Transverse colon (tissue), 4 donors: ENCODE measurements at regions not wholly inside any gene's neighbourhood (a gene's known extent, or its start where the extent isn't known, plus 50 kb on each side); places are given as distances from the start of the nearest gene placed in this dataset.
"Not testable (repeated sequence)": the region's sequence is repeated elsewhere in the genome, so short reads cannot be mapped to it uniquely, and the experiment has no call there.

Experiments used
- DNase-seq: peaks from one replicate; pipeline ENCODE4 v3.0.0-alpha.2; 2019
- H3K27ac ChIP-seq, 4 donors: fragments of 200-600 bp; sonication (generic); 2 replicates each; pipeline ENCODE4 v1.5.1; 2016 to 2018; ENCODE audit warnings: inconsistent platforms in 4 of 4
- H3K27me3 ChIP-seq: fragments of 200-600 bp; sonication (generic); 2 replicates; pipeline ENCODE4 v1.5.1; 2017; ENCODE audit warnings: inconsistent platforms
- H3K36me3 ChIP-seq, 4 donors: fragments of 200-600 bp; sonication (generic); 2 replicates each; pipeline ENCODE4 v1.5.1; 2017 to 2019; ENCODE audit warnings: inconsistent platforms in 4 of 4
- H3K4me1 ChIP-seq, 4 donors: fragments of 200-600 bp; sonication (generic); 2 replicates each; pipeline ENCODE4 v1.5.1; 2017 to 2020; ENCODE audit warnings: inconsistent platforms in 4 of 4
- H3K4me3 ChIP-seq, 4 donors: fragments of 200-600 bp; sonication (generic); 1 replicate in 1 of 4; 2 replicates in 3 of 4; pipeline versions ENCODE4 v1.5.1 to v1.6.1; 2017 to 2019; ENCODE audit warnings: inconsistent platforms in 4 of 4
- H3K9me3 ChIP-seq, 2 donors: fragments of 200-600 bp; sonication (generic); 2 replicates each; pipeline ENCODE4 v1.5.1; 2017 to 2019; ENCODE audit warnings: inconsistent platforms in 2 of 2
- EP300 ChIP-seq: sonication (generic); formaldehyde crosslinking; IDR thresholded peaks from one replicate; pipeline ENCODE4 v1.6.1; 2017; ENCODE audit warnings: antibody characterized with exemption, low read depth
- POLR2A ChIP-seq: fragments of 450-650 bp; IDR thresholded peaks from one replicate; pipeline ENCODE4 v1.6.1; 2016; ENCODE audit warnings: antibody characterized with exemption, mild to moderate bottlenecking, moderate library complexity
- POLR2AphosphoS5 ChIP-seq, 3 donors: sonication (generic); formaldehyde crosslinking; IDR thresholded peaks; one replicate each; pipeline ENCODE4 v1.6.1; 2016; ENCODE audit warnings: antibody characterized with exemption in 3 of 3
- WGBS, 2 donors: methylation state at CpG; one replicate each; pipeline ENCODE4 v1.1.5; 2018; ENCODE audit warnings: low coverage in 1 of 2; 5-methylcytosine and 5-hydroxymethylcytosine counted together
- in situ Hi-C, 4 donors: fragments of 200-750 bp; cut with MboI; loops; one replicate each; pipeline versions ENCODE4 v1.15.0 to v1.15.1; 2017; ENCODE audit warnings: low sequenced_read_pairs in 3 of 4, low pct_ligation_motif_present in 1 of 4, low pct_unique_long_range_greater_than_20kb in 1 of 4
- intact Hi-C: fragments of 100-400 bp; cut with DNase I; formaldehyde crosslinking; loops from one replicate; pipeline ENCODE4 v1.15.1; 2023; ENCODE audit warnings: low total_unique reads
- TF ChIP-seq, protein P1 (sequence below), 5 experiments: fragments of 200-600 bp in 3 of 5; fragments of 450-650 bp in 2 of 5; sonication (generic) in 3 of 5; IDR thresholded peaks; 1 replicate in 2 of 5; 2 replicates in 3 of 5; pipeline ENCODE4 v1.5.1; 2016 to 2017; ENCODE audit warnings: antibody characterized with exemption in 5 of 5, inconsistent platforms in 3 of 5, mild to moderate bottlenecking in 2 of 5, moderate library complexity in 1 of 5

DNA sequence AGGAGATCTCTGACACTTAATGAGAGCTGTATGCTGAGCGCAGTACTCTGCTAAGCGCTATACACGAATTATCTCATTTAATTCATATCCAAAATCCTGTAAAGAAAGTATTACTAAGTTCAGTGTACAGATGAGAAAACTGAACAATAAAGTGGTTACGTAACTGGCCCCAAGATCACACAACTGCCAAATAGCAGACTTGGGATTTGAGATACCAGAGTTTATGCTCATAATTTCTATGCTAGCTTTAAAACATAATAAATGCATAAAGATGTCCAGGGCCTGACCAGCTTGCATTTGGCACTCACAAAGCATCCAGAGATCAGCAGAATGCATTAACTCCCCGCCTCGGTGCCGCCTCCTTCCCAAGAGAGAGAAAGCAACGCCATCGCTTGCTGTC lies 83.2 kb upstream of the PWP1 start:
- TF ChIP-seq EP300 = no peak
- TF ChIP-seq POLR2A = no peak
- no peak for TF ChIP-seq POLR2AphosphoS5 (IDR thresholded peaks at IDR 0.05)
- TF ChIP-seq, protein P1, sequence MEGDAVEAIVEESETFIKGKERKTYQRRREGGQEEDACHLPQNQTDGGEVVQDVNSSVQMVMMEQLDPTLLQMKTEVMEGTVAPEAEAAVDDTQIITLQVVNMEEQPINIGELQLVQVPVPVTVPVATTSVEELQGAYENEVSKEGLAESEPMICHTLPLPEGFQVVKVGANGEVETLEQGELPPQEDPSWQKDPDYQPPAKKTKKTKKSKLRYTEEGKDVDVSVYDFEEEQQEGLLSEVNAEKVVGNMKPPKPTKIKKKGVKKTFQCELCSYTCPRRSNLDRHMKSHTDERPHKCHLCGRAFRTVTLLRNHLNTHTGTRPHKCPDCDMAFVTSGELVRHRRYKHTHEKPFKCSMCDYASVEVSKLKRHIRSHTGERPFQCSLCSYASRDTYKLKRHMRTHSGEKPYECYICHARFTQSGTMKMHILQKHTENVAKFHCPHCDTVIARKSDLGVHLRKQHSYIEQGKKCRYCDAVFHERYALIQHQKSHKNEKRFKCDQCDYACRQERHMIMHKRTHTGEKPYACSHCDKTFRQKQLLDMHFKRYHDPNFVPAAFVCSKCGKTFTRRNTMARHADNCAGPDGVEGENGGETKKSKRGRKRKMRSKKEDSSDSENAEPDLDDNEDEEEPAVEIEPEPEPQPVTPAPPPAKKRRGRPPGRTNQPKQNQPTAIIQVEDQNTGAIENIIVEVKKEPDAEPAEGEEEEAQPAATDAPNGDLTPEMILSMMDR (IDR thresholded peaks at IDR 0.05) = no peak
- Histone ChIP-seq H3K4me3 (no peak overlapping the region), H3K9me3 (no peaks in the 10 kb centered on the region), H3K4me1 (no peaks in the 10 kb centered on the region), H3K27ac (no peak overlapping the region), H3K36me3 (no peaks in the 10 kb centered on the region), H3K27me3 (no peaks in the 10 kb centered on the region)
- in situ Hi-C loops (loop anchor here in 3 of 4 donors (5.0 kb wide), 2 partner anchors 465 to 470 kb away; no protein-coding TSS in a partner anchor), intact Hi-C loops (loop anchor here (10.0 kb wide), 1 partner anchor 748 kb away; no protein-coding TSS in a partner anchor)
- 71 to 92% methylated on average over 3 to 9 of the region's 9 CpGs for WGBS, 2 donors
- no peak for DNase-seq

DNA sequence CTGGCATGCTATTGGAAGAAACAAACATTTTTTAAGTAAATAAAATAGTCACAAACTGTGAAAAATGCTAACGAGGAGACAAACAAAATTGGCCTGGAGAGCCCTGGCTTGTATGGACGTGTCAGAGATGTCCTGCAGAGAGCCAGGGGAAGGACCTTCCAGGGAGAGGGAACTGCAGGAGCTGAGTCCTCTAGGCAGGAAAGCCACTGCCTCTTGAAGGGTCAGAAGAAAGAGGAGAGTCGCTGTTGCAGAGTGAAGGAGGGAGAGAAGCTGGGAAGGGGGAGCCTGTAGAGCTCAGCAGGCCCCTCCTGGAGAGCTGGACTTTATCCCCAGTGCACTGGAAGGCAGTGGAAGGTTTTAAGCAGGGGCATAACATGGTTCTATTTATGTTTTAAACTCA lies 80.3 kb upstream of the PWP1 start:
- DNase-seq = no peak
- no peaks in the 10 kb centered on the region for H3K9me3 ChIP-seq
- intact Hi-C loops (loop anchor here (5.0 to 10.0 kb wide), 2 partner anchors 473 to 750 kb away; no protein-coding TSS in a partner anchor), in situ Hi-C loops (no loop called here)
- no peak overlapping the region for H3K27ac ChIP-seq
- TF ChIP-seq POLR2AphosphoS5 (IDR thresholded peaks at IDR 0.05) (no peak), EP300 (no peak)
- 60 to 64% methylated on average over 1 to 3 of the region's 3 CpGs for WGBS, 2 donors
- no peak overlapping the region for H3K4me3 ChIP-seq
- H3K36me3 ChIP-seq = no peaks in the 10 kb centered on the region
- H3K4me1 ChIP-seq = no peaks in the 10 kb centered on the region
- H3K27me3 ChIP-seq = no peaks in the 10 kb centered on the region

DNA sequence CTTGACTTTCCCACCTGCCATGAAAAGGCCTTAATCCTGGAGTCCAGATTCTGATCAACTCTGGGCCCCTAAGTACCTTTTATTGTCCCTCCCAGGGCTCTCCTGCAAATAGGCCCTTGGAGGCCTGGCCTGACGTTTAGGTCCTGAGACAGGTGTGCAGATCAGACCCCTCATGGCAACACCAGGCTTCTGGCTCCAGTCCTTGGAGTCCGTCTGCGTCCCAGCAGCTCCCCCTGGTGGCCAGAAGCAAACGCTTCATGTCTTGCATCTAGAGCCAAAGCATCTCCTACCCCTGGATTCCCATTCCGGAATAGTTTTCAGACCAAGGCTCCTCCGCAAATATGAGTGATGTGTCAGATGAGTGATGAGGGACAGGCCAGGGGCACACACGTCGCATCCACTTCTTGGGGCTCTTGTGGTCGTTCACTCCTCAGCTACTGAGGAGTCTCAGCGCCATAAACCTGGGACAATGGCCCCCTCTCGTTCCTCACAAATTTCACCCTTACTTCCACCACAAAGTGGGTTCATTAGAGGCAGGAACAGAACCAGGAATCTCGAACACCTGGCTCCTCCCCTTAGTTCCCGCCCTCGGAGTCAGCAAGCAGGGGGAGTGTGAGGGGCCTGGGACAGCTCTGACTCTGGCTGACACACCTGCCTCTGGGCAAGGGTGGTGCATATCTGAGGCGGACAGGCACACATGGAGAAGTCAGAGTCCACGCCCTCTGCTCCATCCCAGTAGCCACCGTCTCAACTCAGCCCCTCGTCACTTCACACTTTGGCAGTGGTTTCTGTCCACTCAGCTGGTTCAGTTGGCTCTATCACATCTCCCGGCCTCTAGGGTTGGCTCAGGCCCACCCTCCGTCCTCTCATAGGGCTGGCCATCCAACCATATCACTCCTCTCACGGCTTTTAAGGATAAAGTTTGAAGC lies 77.9 kb upstream of the PWP1 start:
- intact Hi-C loops = loop anchor here (5.0 to 10.0 kb wide), 2 partner anchors 475 to 753 kb away; no protein-coding TSS in a partner anchor
- peak; percentile 81 for DNase-seq
- 39 to 40% methylated on average over 1 to 20 of the region's 21 CpGs for WGBS, 2 donors
- Histone ChIP-seq H3K4me3 (no peak overlapping the region), H3K36me3 (no peaks in the 10 kb centered on the region), H3K27me3 (no peaks in the 10 kb centered on the region), H3K9me3 (no peaks in the 10 kb centered on the region), H3K27ac (no peak overlapping the region), H3K4me1 (no peaks in the 10 kb centered on the region)
- in situ Hi-C loops = no loop called here
- TF ChIP-seq, protein P1 (IDR thresholded peaks at IDR 0.05) = peak; percentile 80 to 93 (median 83)
- no peak for TF ChIP-seq POLR2AphosphoS5 (IDR thresholded peaks at IDR 0.05)

- H3K36me3 ChIP-seq, DNase-seq, in situ Hi-C loops, H3K27ac ChIP-seq, H3K4me3 ChIP-seq, H3K4me1 ChIP-seq, H3K9me3 ChIP-seq, H3K27me3 ChIP-seq: not testable (repeated sequence)
- WGBS, 2 donors = 77 to 87% methylated on average over 4 to 5 of the region's 5 CpGs
- intact Hi-C loops = loop anchor here (5.0 to 10.0 kb wide), 2 partner anchors 476 to 754 kb away; no protein-coding TSS in a partner anchor
Observed at GRCh38 chr12:107608779-107609178, 76.8 kb upstream of the PWP1 start.

DNA sequence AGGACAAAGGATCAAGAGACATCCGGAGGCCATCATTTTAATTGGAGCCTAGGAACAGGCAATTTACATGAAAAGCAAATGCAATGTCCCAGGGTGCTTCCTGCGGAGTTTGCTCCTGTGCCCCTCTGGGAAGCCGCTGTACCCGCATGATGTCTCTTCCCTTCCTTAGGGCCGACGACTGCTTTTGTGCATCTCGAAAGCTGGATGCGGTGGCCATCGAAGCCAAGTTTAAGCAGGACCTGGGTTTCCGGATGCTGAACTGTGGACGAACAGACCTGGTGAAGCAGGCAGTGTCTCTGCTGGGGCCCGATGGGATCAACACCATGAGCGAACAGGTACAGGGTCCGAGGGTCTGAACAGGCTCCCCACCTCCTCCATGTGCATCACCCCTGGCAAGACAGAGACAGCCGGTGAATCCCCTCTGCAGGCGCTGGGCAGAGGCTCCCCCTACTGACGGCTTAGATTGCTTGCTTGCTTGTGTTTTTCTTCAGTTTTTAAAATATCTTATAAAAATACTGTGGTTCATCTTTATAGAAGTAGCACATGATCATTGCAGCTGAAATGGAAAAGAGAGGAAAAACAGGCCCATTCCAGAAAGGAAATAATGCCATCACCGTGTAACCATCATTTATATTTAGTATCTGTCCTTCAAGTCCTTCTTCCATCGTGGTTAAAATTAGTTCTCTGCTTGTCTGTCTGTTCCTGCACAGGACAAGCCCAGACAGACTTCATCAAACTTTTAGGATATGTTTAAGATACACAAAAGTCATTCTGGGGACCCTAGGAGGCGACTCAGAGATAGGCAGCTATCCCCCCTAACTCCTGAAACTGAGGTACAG lies 75.4 kb upstream of the PWP1 start:
- no peak for TF ChIP-seq POLR2AphosphoS5 (IDR thresholded peaks at IDR 0.05)
- TF ChIP-seq, protein P1 (IDR thresholded peaks at IDR 0.05) = peak in 3 of 5 experiments; percentile 22 to 38 (median 31)
- Histone ChIP-seq H3K4me3 (no peak overlapping the region), H3K9me3 (no peaks in the 10 kb centered on the region), H3K4me1 (no peaks in the 10 kb centered on the region), H3K36me3 (no peaks in the 10 kb centered on the region), H3K27ac (no peak overlapping the region), H3K27me3 (no peaks in the 10 kb centered on the region)
- WGBS, 2 donors = 39 to 53% methylated on average over 4 to 20 of the region's 20 CpGs
- in situ Hi-C loops (loop anchor here in 1 of 4 donors (10.0 kb wide), 1 partner anchor 475 kb away; no protein-coding TSS in a partner anchor), intact Hi-C loops (no loop called here)
- no peak for DNase-seq
